DOHH2 (cell line): ENCODE measurements at regions not wholly inside any gene's neighbourhood (a gene's known extent, or its start where the extent isn't known, plus 50 kb on each side); places are given as distances from the start of the nearest gene placed in this dataset.

Source experiments
- H3F3A ChIP-seq: fragments of 200-600 bp; sonication (generic), shearing (Covaris generic); 2 replicates; pipeline ENCODE4 v1.6.0; 2016; ENCODE audit warnings: antibody characterized with exemption, mild to moderate bottlenecking; ENCODE audit not compliant: control insufficient read depth, insufficient read depth
- H3K27ac ChIP-seq: fragments of 200-600 bp; sonication (generic); 2 replicates; pipeline ENCODE4 v1.5.1; 2014; ENCODE audit warnings: low read depth, mild to moderate bottlenecking, low read length, moderate library complexity
- H3K27me3 ChIP-seq: fragments of 200-600 bp; sonication (generic); 2 replicates; pipeline ENCODE4 v1.6.1; 2014; ENCODE audit warnings: mild to moderate bottlenecking, low read length, mixed read lengths; ENCODE audit not compliant: control insufficient read depth
- H3K36me3 ChIP-seq: fragments of 200-600 bp; sonication (generic); 2 replicates; pipeline ENCODE4 v1.6.1; 2014; ENCODE audit warnings: mild to moderate bottlenecking, low read length, moderate library complexity, mixed read lengths; ENCODE audit not compliant: control insufficient read depth
- H3K4me1 ChIP-seq: fragments of 200-600 bp; sonication (generic); 2 replicates; pipeline ENCODE4 v1.6.1; 2014; ENCODE audit warnings: mild to moderate bottlenecking, low read length, mixed read lengths; ENCODE audit not compliant: control insufficient read depth
- H3K4me2 ChIP-seq: fragments of 200-600 bp; sonication (generic); 2 replicates; pipeline ENCODE4 v1.6.0; 2014; ENCODE audit warnings: mild to moderate bottlenecking, low read length, moderate library complexity
- H3K4me3 ChIP-seq: fragments of 200-600 bp; sonication (generic); 2 replicates; pipeline ENCODE4 v1.5.1; 2014; ENCODE audit warnings: mild to moderate bottlenecking, low read length, mixed read lengths
- H3K79me2 ChIP-seq: fragments of 200-600 bp; sonication (generic); 2 replicates; pipeline ENCODE4 v1.6.1; 2014; ENCODE audit warnings: mild to moderate bottlenecking, low read length, mixed read lengths; ENCODE audit not compliant: control insufficient read depth
- H3K9me2 ChIP-seq: fragments of 200-600 bp; sonication (generic); replicated peaks from 2 replicates; pipeline ENCODE4 v1.6.1; 2014; ENCODE audit warnings: mild to moderate bottlenecking, low read length, mixed read lengths; ENCODE audit not compliant: control insufficient read depth
- H3K9me3 ChIP-seq: fragments of 200-600 bp; sonication (generic); 2 replicates; pipeline ENCODE4 v1.6.1; 2014; ENCODE audit warnings: antibody characterized with exemption, low read length, mixed read lengths; ENCODE audit not compliant: control insufficient read depth, insufficient read depth
- H4K20me1 ChIP-seq: fragments of 200-600 bp; sonication (generic); 2 replicates; pipeline ENCODE4 v1.6.0; 2014; ENCODE audit warnings: low read depth, mild to moderate bottlenecking, antibody characterized with exemption, low read length, moderate library complexity; ENCODE audit not compliant: control insufficient read depth, insufficient read depth
- EZH2phosphoT487 ChIP-seq: fragments of 200-600 bp; sonication (generic); IDR thresholded peaks from 2 replicates; pipeline ENCODE4 v1.6.1; 2017; ENCODE audit warnings: borderline replicate concordance, mild to moderate bottlenecking, antibody characterized with exemption, low read length, moderate library complexity, mixed read lengths
- TF ChIP-seq, protein P1 (sequence below): fragments of 200-600 bp; sonication (generic); IDR thresholded peaks from one replicate; pipeline ENCODE4 v1.5.1; 2014; ENCODE audit warnings: antibody characterized with exemption, mild to moderate bottlenecking, low read depth, low read length; ENCODE audit not compliant: poor library complexity, severe bottlenecking

DNA sequence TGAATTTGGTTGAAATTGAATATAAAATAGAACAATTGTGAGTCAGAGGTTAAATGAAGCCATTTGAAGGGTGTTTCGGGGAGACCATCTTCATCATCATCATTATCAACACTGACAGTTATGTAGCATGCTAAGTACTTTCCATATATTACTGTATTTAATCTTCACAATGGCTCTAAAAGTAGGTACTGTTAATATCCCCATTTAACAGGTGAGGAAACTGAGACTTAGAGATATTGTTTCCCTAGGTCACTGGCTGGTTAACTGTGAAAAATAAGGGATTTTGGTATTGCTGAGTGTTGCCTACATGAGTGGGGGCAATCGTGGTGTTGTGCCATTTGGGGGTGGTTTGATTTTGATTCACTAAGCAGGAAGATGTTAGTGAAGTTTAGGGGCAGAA lies 100.3 kb downstream of the TBX19 start:
- Histone ChIP-seq H3K27ac (no peak overlapping the region), H3K36me3 (no peaks in the 10 kb centered on the region), H3K4me2 (no peak overlapping the region), H3K9me2 (no peaks in the 10 kb centered on the region), H4K20me1 (no peaks in the 10 kb centered on the region), H3K4me1 (no peaks in the 10 kb centered on the region), H3K4me3 (no peak overlapping the region), H3K79me2 (no peaks in the 10 kb centered on the region), H3F3A (no peaks in the 10 kb centered on the region), H3K27me3 (no peaks in the 10 kb centered on the region), H3K9me3 (no peaks in the 10 kb centered on the region)
- TF ChIP-seq, protein P1, sequence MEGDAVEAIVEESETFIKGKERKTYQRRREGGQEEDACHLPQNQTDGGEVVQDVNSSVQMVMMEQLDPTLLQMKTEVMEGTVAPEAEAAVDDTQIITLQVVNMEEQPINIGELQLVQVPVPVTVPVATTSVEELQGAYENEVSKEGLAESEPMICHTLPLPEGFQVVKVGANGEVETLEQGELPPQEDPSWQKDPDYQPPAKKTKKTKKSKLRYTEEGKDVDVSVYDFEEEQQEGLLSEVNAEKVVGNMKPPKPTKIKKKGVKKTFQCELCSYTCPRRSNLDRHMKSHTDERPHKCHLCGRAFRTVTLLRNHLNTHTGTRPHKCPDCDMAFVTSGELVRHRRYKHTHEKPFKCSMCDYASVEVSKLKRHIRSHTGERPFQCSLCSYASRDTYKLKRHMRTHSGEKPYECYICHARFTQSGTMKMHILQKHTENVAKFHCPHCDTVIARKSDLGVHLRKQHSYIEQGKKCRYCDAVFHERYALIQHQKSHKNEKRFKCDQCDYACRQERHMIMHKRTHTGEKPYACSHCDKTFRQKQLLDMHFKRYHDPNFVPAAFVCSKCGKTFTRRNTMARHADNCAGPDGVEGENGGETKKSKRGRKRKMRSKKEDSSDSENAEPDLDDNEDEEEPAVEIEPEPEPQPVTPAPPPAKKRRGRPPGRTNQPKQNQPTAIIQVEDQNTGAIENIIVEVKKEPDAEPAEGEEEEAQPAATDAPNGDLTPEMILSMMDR: no peak
- TF ChIP-seq EZH2phosphoT487: no peak

DNA sequence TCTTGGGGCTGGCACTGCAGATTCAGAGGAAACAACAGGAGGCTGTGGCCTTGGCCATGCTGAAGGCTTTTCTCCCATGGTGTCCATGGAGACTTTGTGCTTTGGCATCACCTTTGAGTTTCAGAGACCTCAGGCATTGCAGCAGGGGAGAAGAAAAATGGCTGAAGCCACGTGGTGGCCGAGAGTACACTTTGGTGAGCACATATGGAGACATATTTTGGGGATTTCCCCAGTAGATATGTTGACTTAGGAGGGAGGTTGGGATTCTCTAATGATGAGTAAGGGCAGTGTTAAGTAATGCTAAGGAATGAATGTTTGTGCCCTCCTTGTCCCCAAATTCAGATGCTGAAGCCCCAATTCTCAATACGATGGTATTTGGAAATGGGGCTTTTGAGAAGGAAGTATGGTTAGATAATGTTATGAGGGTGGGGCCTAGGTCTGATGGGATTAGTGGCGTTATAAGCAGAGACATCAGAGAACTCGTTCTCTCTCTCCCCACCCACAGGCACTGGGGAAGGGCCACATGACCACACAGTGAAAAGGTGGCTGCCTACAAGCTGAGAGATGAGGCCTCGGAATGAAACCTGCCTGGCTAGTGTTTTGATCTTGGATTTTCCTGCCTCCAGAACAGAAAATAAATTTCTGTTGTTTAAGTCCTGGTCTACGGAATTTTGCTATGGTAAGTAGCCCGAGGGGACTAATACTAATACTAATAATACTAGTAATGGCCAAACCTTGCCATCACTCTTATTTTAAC lies 98.6 kb downstream of the TBX19 start:
- Histone ChIP-seq H3K4me3 (no peak overlapping the region), H3K27ac (no peak overlapping the region), H3F3A (no peaks in the 10 kb centered on the region), H3K9me2 (no peaks in the 10 kb centered on the region), H3K4me1 (no peaks in the 10 kb centered on the region), H3K79me2 (no peaks in the 10 kb centered on the region), H3K27me3 (no peaks in the 10 kb centered on the region), H3K9me3 (no peaks in the 10 kb centered on the region), H3K36me3 (no peaks in the 10 kb centered on the region), H4K20me1 (no peaks in the 10 kb centered on the region), H3K4me2 (no peak overlapping the region)
- no peak for TF ChIP-seq EZH2phosphoT487
- TF ChIP-seq, protein P1: no peak

DNA sequence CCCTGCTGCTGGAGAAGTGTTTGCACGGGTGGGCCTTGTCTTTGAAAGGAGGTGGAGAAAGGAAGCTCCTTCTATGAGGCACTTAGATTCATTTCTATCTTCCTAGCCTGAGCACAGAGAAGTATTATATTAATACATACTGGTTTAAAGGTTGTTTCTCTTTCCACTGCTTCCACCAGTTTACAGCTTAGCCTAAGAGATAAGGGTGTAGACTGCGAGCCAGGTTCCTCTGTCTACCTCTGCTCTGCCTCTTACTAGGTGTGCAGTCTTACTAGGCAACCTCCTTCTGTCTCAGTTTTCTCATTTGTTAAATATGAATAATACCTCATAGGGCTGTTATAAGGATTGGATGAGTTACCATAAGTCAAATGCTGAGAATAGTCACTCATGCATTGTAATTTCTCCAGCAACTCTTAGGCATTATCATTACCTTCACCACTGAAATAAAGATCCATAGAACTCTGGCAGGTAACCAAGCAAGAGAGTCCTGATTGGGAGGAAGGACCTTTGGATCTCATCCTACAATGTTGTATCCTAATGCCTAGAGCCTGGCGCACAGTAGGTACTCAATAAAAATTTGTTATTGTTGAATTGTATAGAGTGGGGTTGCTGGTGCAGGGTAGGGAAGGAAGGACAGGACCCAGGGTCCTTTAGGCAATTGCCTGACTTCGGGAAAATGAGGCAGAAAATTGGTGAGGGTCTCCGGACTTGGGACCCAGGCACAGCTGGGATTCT lies 95.1 kb downstream of the TBX19 start:
- TF ChIP-seq EZH2phosphoT487: no peak
- TF ChIP-seq, protein P1: no peak
- Histone ChIP-seq H3K9me3 (no peaks in the 10 kb centered on the region), H3K4me1 (no peaks in the 10 kb centered on the region), H3F3A (no peaks in the 10 kb centered on the region), H4K20me1 (no peaks in the 10 kb centered on the region), H3K9me2 (no peaks in the 10 kb centered on the region), H3K4me2 (no peak overlapping the region), H3K4me3 (no peak overlapping the region), H3K79me2 (no peaks in the 10 kb centered on the region), H3K27ac (no peak overlapping the region), H3K36me3 (no peaks in the 10 kb centered on the region), H3K27me3 (no peaks in the 10 kb centered on the region)
